ENCODE measurements at regions not wholly inside any gene's neighbourhood (a gene's known extent, or its start where the extent isn't known, plus 50 kb on each side); places are given as distances from the start of the nearest gene placed in this dataset.

- no peak for TF ChIP-seq CTCF (IDR thresholded peaks at IDR 0.05; ENCODE audit: low read depth, low read length)
- no peak for TF ChIP-seq POLR2A (IDR thresholded peaks at IDR 0.05; ENCODE audit: extremely low read depth, insufficient read length)
- TF ChIP-seq MYC (IDR thresholded peaks at IDR 0.05; ENCODE audit: low read depth, low read length), result no peak
- no peak for TF ChIP-seq MAX (IDR thresholded peaks at IDR 0.05; ENCODE audit: low read depth, low read length)
Observed at GRCh38 chr9:108363311-108363710, 492.5 kb downstream of the ACTL7B start.
